CD14-positive monocyte (primary cell): ENCODE measurements at regions not wholly inside any gene's neighbourhood (a gene's known extent, or its start where the extent isn't known, plus 50 kb on each side); places are given as distances from the start of the nearest gene placed in this dataset.

ENCODE experiments used
- DNase-seq, 3 donors: peaks; one replicate each; pipeline ENCODE4 v3.0.0-alpha.2; 2011 to 2022
- H2AFZ ChIP-seq: 2 replicates; pipeline ENCODE4 v1.6.0; 2012; ENCODE audit warnings: mild to moderate bottlenecking, low read depth, low read length, inconsistent platforms; ENCODE audit not compliant: insufficient read depth, poor library complexity, severe bottlenecking
- H3K27ac ChIP-seq, 2 donors: 1 replicate in 1 of 2; 2 replicates in 1 of 2; pipeline ENCODE4 v1.5.1; 2012 to 2013; ENCODE audit warnings: low read length in 2 of 2, control low read depth in 1 of 2, inconsistent platforms in 1 of 2, low read depth in 1 of 2, mild to moderate bottlenecking in 1 of 2
- H3K27me3 ChIP-seq, 2 donors: one replicate each; pipeline versions ENCODE4 v1.6.0 to v1.6.1; 2011 to 2013; ENCODE audit warnings: low read length in 2 of 2; ENCODE audit not compliant: control insufficient read depth in 2 of 2, insufficient read depth in 2 of 2
- H3K36me3 ChIP-seq, 2 donors: replicated peaks in 1 of 2; 1 replicate in 1 of 2; 2 replicates in 1 of 2; pipeline versions ENCODE4 v1.5.1 to v1.6.1; 2012 to 2013; ENCODE audit warnings: low read length in 2 of 2, control low read depth in 1 of 2, inconsistent platforms in 1 of 2, mild to moderate bottlenecking in 1 of 2; ENCODE audit not compliant: insufficient read depth in 2 of 2, control insufficient read depth in 1 of 2
- H3K4me1 ChIP-seq, 2 donors: 1 replicate in 1 of 2; 2 replicates in 1 of 2; pipeline versions ENCODE4 v1.5.1 to v1.6.1; 2012 to 2013; ENCODE audit warnings: low read length in 2 of 2, control low read depth in 1 of 2, inconsistent platforms in 1 of 2, mild to moderate bottlenecking in 1 of 2, moderate library complexity in 1 of 2; ENCODE audit not compliant: insufficient read depth in 2 of 2, control insufficient read depth in 1 of 2
- H3K4me2 ChIP-seq: replicated peaks from 2 replicates; pipeline ENCODE3; 2012; ENCODE audit warnings: low read length, moderate library complexity, mild to moderate bottlenecking; ENCODE audit not compliant: poor library complexity, severe bottlenecking; ENCODE audit errors: extremely low read depth
- H3K4me3 ChIP-seq, 3 experiments: fragments of 200-600 bp in 1 of 3; sonication (generic) in 1 of 3; replicated peaks in 1 of 3; 1 replicate in 2 of 3; 2 replicates in 1 of 3; pipeline ENCODE4 v1.5.1; 2011 to 2013; ENCODE audit warnings: low read length in 3 of 3, mild to moderate bottlenecking in 3 of 3, control low read depth in 2 of 3, low read depth in 2 of 3, inconsistent platforms in 1 of 3, moderate library complexity in 1 of 3
- H3K79me2 ChIP-seq: 2 replicates; pipeline ENCODE4 v1.6.0; 2012; ENCODE audit warnings: mild to moderate bottlenecking, control low read depth, inconsistent platforms, low read length, moderate library complexity; ENCODE audit not compliant: insufficient read depth
- H3K9ac ChIP-seq: 2 replicates; pipeline ENCODE4 v1.6.0; 2017; ENCODE audit warnings: low read length, mild to moderate bottlenecking; ENCODE audit not compliant: insufficient read depth, poor library complexity, severe bottlenecking
- H3K9me3 ChIP-seq, 2 donors: replicated peaks in 1 of 2; 1 replicate in 1 of 2; 2 replicates in 1 of 2; pipeline versions ENCODE4 v1.5.1 to v1.6.1; 2012 to 2013; ENCODE audit warnings: low read length in 2 of 2, control low read depth in 1 of 2; ENCODE audit not compliant: control insufficient read depth in 1 of 2, insufficient read depth in 1 of 2
- H4K20me1 ChIP-seq: 2 replicates; pipeline ENCODE4 v1.6.0; 2012; ENCODE audit warnings: mild to moderate bottlenecking, low read length, control low read depth, moderate library complexity; ENCODE audit not compliant: insufficient read depth
- H3K27ac Mint-ChIP-seq, 7 donors: one replicate each; pipeline ENCODE4 v1.8.0; 2020; ENCODE audit warnings: mild to moderate bottlenecking in 7 of 7, mixed read lengths in 7 of 7, moderate library complexity in 6 of 7, inconsistent platforms in 2 of 7
- H3K27me3 Mint-ChIP-seq, 3 donors: one replicate each; pipeline ENCODE4 v1.8.0; 2021 to 2022; ENCODE audit warnings: low read depth in 3 of 3, mild to moderate bottlenecking in 3 of 3, mixed read lengths in 3 of 3, moderate library complexity in 3 of 3, inconsistent platforms in 1 of 3
- H3K36me3 Mint-ChIP-seq, 2 donors: one replicate each; pipeline ENCODE4 v1.8.0; 2020; ENCODE audit warnings: mixed read lengths in 2 of 2, inconsistent platforms in 1 of 2, mild to moderate bottlenecking in 1 of 2
- H3K4me1 Mint-ChIP-seq: one replicate; pipeline ENCODE4 v1.8.0; 2020; ENCODE audit warnings: mild to moderate bottlenecking, mixed read lengths
- H3K4me3 Mint-ChIP-seq, 2 donors: one replicate each; pipeline ENCODE4 v1.8.0; 2020; ENCODE audit warnings: mild to moderate bottlenecking in 2 of 2, mixed read lengths in 2 of 2, moderate library complexity in 1 of 2
- H3K9me3 Mint-ChIP-seq, 7 donors: one replicate each; pipeline ENCODE4 v1.8.0; 2020 to 2022; ENCODE audit warnings: mixed read lengths in 7 of 7, mild to moderate bottlenecking in 6 of 7, moderate library complexity in 6 of 7, inconsistent platforms in 2 of 7
- WGBS: methylation state at CpG from one replicate; pipeline ENCODE4 v1.1.5; 2013; ENCODE audit warnings: missing lambda C conversion rate; ENCODE audit not compliant: insufficient coverage; 5-methylcytosine and 5-hydroxymethylcytosine counted together
- intact Hi-C, 2 donors: fragments of 100-400 bp; cut with micrococcal nuclease; formaldehyde crosslinking; loops; one replicate each; pipeline versions ENCODE4 v1.15.0 to v1.15.1; 2023
- TF ChIP-seq, protein P1 (sequence below): fragments of 200-600 bp; IDR thresholded peaks from one replicate; pipeline ENCODE4 v1.8.0; 2022; ENCODE audit warnings: antibody characterized with exemption, mild to moderate bottlenecking

- no CpG with 5 or more reads among the region's 1 CpG for WGBS
- no peaks in the 10 kb centered on the region for H3K36me3 Mint-ChIP-seq
Observed at GRCh38 chr3:89038869-89039268, 68.6 kb upstream of the EPHA3 start.

DNA sequence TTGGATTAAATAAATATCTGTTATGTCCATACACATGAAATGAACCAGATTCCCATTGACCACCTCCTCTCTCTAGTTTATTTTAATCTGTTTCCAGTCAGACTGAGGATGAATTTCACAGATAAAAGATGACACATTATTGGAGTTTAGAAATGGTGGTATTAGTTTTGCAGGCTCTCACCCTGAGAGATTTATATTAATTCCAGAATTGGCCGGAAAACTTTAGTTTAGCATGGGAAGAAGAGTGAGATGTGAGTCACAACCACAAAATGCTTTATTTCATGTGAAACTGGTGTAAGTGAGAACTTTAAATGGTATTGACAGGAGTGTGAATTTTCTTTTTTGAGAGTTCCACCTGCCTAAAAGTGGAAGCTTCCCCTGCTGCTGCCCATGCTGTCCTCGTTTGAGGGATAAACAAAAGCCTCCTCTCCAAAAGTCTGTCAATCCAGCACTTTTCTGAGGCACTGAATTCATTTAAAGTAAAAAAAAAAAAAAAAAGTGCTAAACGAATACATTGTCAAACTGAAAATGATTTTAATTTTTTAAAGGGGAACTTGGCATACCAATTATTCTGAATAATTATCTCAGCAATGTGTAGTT lies 65.1 kb upstream of the EPHA3 start:
- Histone ChIP-seq H3K9ac (no peak overlapping the region), H3K9me3 (peaks cover 0 to 2% of the 10 kb centered on the region in 2 donors), H3K4me1 (no peaks in the 10 kb centered on the region), H3K27me3 (no peaks in the 10 kb centered on the region), H3K36me3 (no peaks in the 10 kb centered on the region), H3K4me3 (no peak overlapping the region), H4K20me1 (no peaks in the 10 kb centered on the region), H3K79me2 (no peaks in the 10 kb centered on the region), H2AFZ (no peak overlapping the region), H3K27ac (no peak overlapping the region), H3K4me2 (no peak overlapping the region)
- DNase-seq = no peak
- Mint-ChIP-seq H3K4me3 (no peak overlapping the region), H3K27ac (no peak overlapping the region), H3K27me3 (peaks cover 0 to 6% (median 2%) of the 10 kb centered on the region in 3 donors), H3K9me3 (peaks cover 0 to 7% (median 2%) of the 10 kb centered on the region in 7 donors), H3K4me1 (no peaks in the 10 kb centered on the region), H3K36me3 (no peaks in the 10 kb centered on the region)
- TF ChIP-seq, protein P1, sequence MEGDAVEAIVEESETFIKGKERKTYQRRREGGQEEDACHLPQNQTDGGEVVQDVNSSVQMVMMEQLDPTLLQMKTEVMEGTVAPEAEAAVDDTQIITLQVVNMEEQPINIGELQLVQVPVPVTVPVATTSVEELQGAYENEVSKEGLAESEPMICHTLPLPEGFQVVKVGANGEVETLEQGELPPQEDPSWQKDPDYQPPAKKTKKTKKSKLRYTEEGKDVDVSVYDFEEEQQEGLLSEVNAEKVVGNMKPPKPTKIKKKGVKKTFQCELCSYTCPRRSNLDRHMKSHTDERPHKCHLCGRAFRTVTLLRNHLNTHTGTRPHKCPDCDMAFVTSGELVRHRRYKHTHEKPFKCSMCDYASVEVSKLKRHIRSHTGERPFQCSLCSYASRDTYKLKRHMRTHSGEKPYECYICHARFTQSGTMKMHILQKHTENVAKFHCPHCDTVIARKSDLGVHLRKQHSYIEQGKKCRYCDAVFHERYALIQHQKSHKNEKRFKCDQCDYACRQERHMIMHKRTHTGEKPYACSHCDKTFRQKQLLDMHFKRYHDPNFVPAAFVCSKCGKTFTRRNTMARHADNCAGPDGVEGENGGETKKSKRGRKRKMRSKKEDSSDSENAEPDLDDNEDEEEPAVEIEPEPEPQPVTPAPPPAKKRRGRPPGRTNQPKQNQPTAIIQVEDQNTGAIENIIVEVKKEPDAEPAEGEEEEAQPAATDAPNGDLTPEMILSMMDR = no peak
- no CpG with 5 or more reads among the region's 3 CpGs for whole genome bisulfite sequencing
- intact Hi-C loops = no loop called here

More at GRCh38 chr3:89038869-89039268, 68.6 kb upstream of the EPHA3 start:
- Mint-ChIP-seq H3K27ac (no peak overlapping the region), H3K4me1 (no peaks in the 10 kb centered on the region), H3K4me3 (no peak overlapping the region), H3K9me3 (peaks cover 0 to 11% (median 8%) of the 10 kb centered on the region in 7 donors), H3K27me3 (peaks cover 0 to 6% (median 2%) of the 10 kb centered on the region in 3 donors)
- Histone ChIP-seq H4K20me1 (no peaks in the 10 kb centered on the region), H3K4me3 (no peak overlapping the region), H3K4me2 (no peak overlapping the region), H3K9ac (no peak overlapping the region), H3K9me3 (peaks cover 0 to 11% of the 10 kb centered on the region in 2 donors), H3K36me3 (no peaks in the 10 kb centered on the region), H3K79me2 (no peaks in the 10 kb centered on the region), H3K27me3 (no peaks in the 10 kb centered on the region), H2AFZ (no peak overlapping the region), H3K27ac (no peak overlapping the region), H3K4me1 (no peaks in the 10 kb centered on the region)
- intact Hi-C loops = no loop called here
- no peak for DNase-seq
- TF ChIP-seq, protein P1 = no peak
